WI38 (cell line): ENCODE measurements at regions not wholly inside any gene's neighbourhood (a gene's known extent, or its start where the extent isn't known, plus 50 kb on each side); places are given as distances from the start of the nearest gene placed in this dataset.

ENCODE experiments used
- H3K4me3 ChIP-seq: 2 replicates; pipeline ENCODE4 v1.5.1; 2011; ENCODE audit warnings: low read depth, mild to moderate bottlenecking, control low read depth, low read length
- CTCF ChIP-seq: IDR thresholded peaks from 2 replicates; pipeline ENCODE4 v1.5.1; 2012; ENCODE audit warnings: low read depth, mild to moderate bottlenecking, control low read depth, low read length

- no peak overlapping the region for H3K4me3 ChIP-seq
- no peak for TF ChIP-seq CTCF
These were observed 55.0 kb downstream of the FOXA2 start for GRCh38 chr20:22529150-22530019.

- no peak overlapping the region for H3K4me3 ChIP-seq
- TF ChIP-seq CTCF, result no peak
These were observed 57.8 kb downstream of the FOXA2 start for GRCh38 chr20:22526512-22527012.

GRCh38 chr20:22525821-22526220 lies 58.6 kb downstream of the FOXA2 start:
- no peak for TF ChIP-seq CTCF
- no peak overlapping the region for H3K4me3 ChIP-seq

GRCh38 chr20:22525069-22525820 lies 59.1 kb downstream of the FOXA2 start:
- no peak for TF ChIP-seq CTCF
- no peak overlapping the region for H3K4me3 ChIP-seq

- TF ChIP-seq CTCF, result no peak
These were observed 59.9 kb downstream of the FOXA2 start for GRCh38 chr20:22524393-22525015.

GRCh38 chr20:22523499-22524392 lies 60.6 kb downstream of the FOXA2 start:
- H3K4me3 ChIP-seq, result no peak overlapping the region
- TF ChIP-seq CTCF, result no peak

More at GRCh38 chr20:22524393-22525015, 59.9 kb downstream of the FOXA2 start:
- no peak overlapping the region for H3K4me3 ChIP-seq
